HG02571 (cell line): ENCODE measurements at regions not wholly inside any gene's neighbourhood (a gene's known extent, or its start where the extent isn't known, plus 50 kb on each side); places are given as distances from the start of the nearest gene placed in this dataset.
"Not testable (repeated sequence)": the region's sequence is repeated elsewhere in the genome, so short reads cannot be mapped to it uniquely, and the experiment has no call there.

Experiments
- ATAC-seq: cut with Tn5 transposase; IDR thresholded peaks from one replicate; pipeline ENCODE4 v1.9.1; 2021; ENCODE audit warnings: mild to moderate bottlenecking, moderate library complexity; ENCODE audit not compliant: unreplicated experiment

- no peak for ATAC-seq
These were observed 173.2 kb upstream of the FBN2 start for GRCh38 chr5:128711216-128711615.

- no peak for ATAC-seq
These were observed 176.5 kb upstream of the FBN2 start for GRCh38 chr5:128714551-128714950.

GRCh38 chr5:128722551-128722950, 184.5 kb upstream of the FBN2 start:
- no peak for ATAC-seq

GRCh38 chr5:128730021-128730420, 192.0 kb upstream of the FBN2 start:
- not testable (repeated sequence) for ATAC-seq

GRCh38 chr5:128735656-128736055, 197.6 kb upstream of the FBN2 start:
- not testable (repeated sequence) for ATAC-seq

GRCh38 chr5:128736553-128736952, 198.5 kb upstream of the FBN2 start:
- ATAC-seq: no peak

- ATAC-seq: no peak
These were observed 211.3 kb upstream of the FBN2 start for GRCh38 chr5:128749136-128749898.

GRCh38 chr5:128750155-128750554, 212.1 kb upstream of the FBN2 start:
- ATAC-seq: no peak

- ATAC-seq: no peak
These were observed 207.9 kb upstream of the SLC27A6 start for GRCh38 chr5:128757196-128757959.

GRCh38 chr5:128762661-128763306, 202.5 kb upstream of the SLC27A6 start:
- ATAC-seq: no peak

GRCh38 chr5:128763321-128763720, 202.0 kb upstream of the SLC27A6 start:
- no peak for ATAC-seq

- ATAC-seq: no peak
These were observed 200.5 kb upstream of the SLC27A6 start for GRCh38 chr5:128764601-128765310.

- ATAC-seq: no peak
These were observed 199.7 kb upstream of the SLC27A6 start for GRCh38 chr5:128765448-128766061.

- no peak for ATAC-seq
These were observed 198.9 kb upstream of the SLC27A6 start for GRCh38 chr5:128766406-128766805.

- ATAC-seq: no peak
These were observed 194.4 kb upstream of the SLC27A6 start for GRCh38 chr5:128770907-128771306.

GRCh38 chr5:128772356-128772755, 192.9 kb upstream of the SLC27A6 start:
- ATAC-seq: no peak

- no peak for ATAC-seq
These were observed 191.9 kb upstream of the SLC27A6 start for GRCh38 chr5:128773378-128773777.

- ATAC-seq: no peak
These were observed 190.7 kb upstream of the SLC27A6 start for GRCh38 chr5:128774605-128775004.

- no peak for ATAC-seq
These were observed 189.7 kb upstream of the SLC27A6 start for GRCh38 chr5:128775558-128775957.

GRCh38 chr5:128777052-128777451, 188.2 kb upstream of the SLC27A6 start:
- peak; percentile 89 for ATAC-seq

- ATAC-seq: no peak
These were observed 186.8 kb upstream of the SLC27A6 start for GRCh38 chr5:128778474-128778873.
